ENCODE measurements at regions not wholly inside any gene's neighbourhood (a gene's known extent, or its start where the extent isn't known, plus 50 kb on each side); places are given as distances from the start of the nearest gene placed in this dataset.

GRCh38 chr12:93011100-93011499 is 82.0 kb upstream of the EEA1 start:
- H3K4me3 ChIP-seq (ENCODE audit: low read length) = no peak overlapping the region
- 0 out of 2 replicates have a peak, but pooled peaks cover 4% of the 10 kb centered on the region for H3K27me3 ChIP-seq (ENCODE audit: control insufficient read depth, low read length)
- H3K4me1 ChIP-seq (ENCODE audit: control insufficient read depth, low read length) = no peaks in the 10 kb centered on the region
- H3K9me3 ChIP-seq (ENCODE audit: control insufficient read depth, insufficient read depth, low read length) = no peaks in the 10 kb centered on the region
- no peaks in the 10 kb centered on the region for H4K20me1 ChIP-seq (ENCODE audit: control insufficient read depth, insufficient read depth, low read depth, low read length)
- H3F3A ChIP-seq (ENCODE audit: control insufficient read depth, insufficient read depth) = no peaks in the 10 kb centered on the region
- H3K27ac ChIP-seq (ENCODE audit: low read depth, low read length) = no peak overlapping the region
- H3K4me2 ChIP-seq (ENCODE audit: low read length) = no peak overlapping the region
- H3K9me2 ChIP-seq (replicated peaks; ENCODE audit: control insufficient read depth, low read length) = no peaks in the 10 kb centered on the region
- no peaks in the 10 kb centered on the region for H3K79me2 ChIP-seq (ENCODE audit: control insufficient read depth, low read length)
- TF ChIP-seq CTCF (IDR thresholded peaks at IDR 0.05; ENCODE audit: low read depth, low read length, poor library complexity, severe bottlenecking) = no peak
- H3K36me3 ChIP-seq (ENCODE audit: control insufficient read depth, low read length) = no peaks in the 10 kb centered on the region

- TF ChIP-seq CTCF (IDR thresholded peaks at IDR 0.05; ENCODE audit: low read depth, low read length, poor library complexity, severe bottlenecking) (no peak), EZH2phosphoT487 (IDR thresholded peaks at IDR 0.05; ENCODE audit: borderline replicate concordance, low read length) (no peak)
- Histone ChIP-seq H4K20me1 (ENCODE audit: control insufficient read depth, insufficient read depth, low read depth, low read length) (no peaks in the 10 kb centered on the region), H3K9me2 (replicated peaks; ENCODE audit: control insufficient read depth, low read length) (no peaks in the 10 kb centered on the region), H3K9me3 (ENCODE audit: control insufficient read depth, insufficient read depth, low read length) (no peaks in the 10 kb centered on the region), H3K4me3 (ENCODE audit: low read length) (no peak overlapping the region), H3K79me2 (ENCODE audit: control insufficient read depth, low read length) (no peaks in the 10 kb centered on the region), H3K27me3 (ENCODE audit: control insufficient read depth, low read length) (no peaks in the 10 kb centered on the region), H3K36me3 (ENCODE audit: control insufficient read depth, low read length) (no peaks in the 10 kb centered on the region), H3F3A (ENCODE audit: control insufficient read depth, insufficient read depth) (no peaks in the 10 kb centered on the region), H3K4me2 (ENCODE audit: low read length) (no peak overlapping the region), H3K4me1 (ENCODE audit: control insufficient read depth, low read length) (no peaks in the 10 kb centered on the region), H3K27ac (ENCODE audit: low read depth, low read length) (no peak overlapping the region)
These were observed 87.0 kb upstream of the EEA1 start for GRCh38 chr12:93015871-93016751.

GRCh38 chr12:93016752-93017350 is 87.8 kb upstream of the EEA1 start:
- TF ChIP-seq CTCF (IDR thresholded peaks at IDR 0.05; ENCODE audit: low read depth, low read length, poor library complexity, severe bottlenecking) (no peak), EZH2phosphoT487 (IDR thresholded peaks at IDR 0.05; ENCODE audit: borderline replicate concordance, low read length) (no peak)
- Histone ChIP-seq H3K79me2 (ENCODE audit: control insufficient read depth, low read length) (no peaks in the 10 kb centered on the region), H3K36me3 (ENCODE audit: control insufficient read depth, low read length) (no peaks in the 10 kb centered on the region), H3K4me2 (ENCODE audit: low read length) (no peak overlapping the region), H3K9me3 (ENCODE audit: control insufficient read depth, insufficient read depth, low read length) (no peaks in the 10 kb centered on the region), H4K20me1 (ENCODE audit: control insufficient read depth, insufficient read depth, low read depth, low read length) (no peaks in the 10 kb centered on the region), H3K27ac (ENCODE audit: low read depth, low read length) (no peak overlapping the region), H3K27me3 (ENCODE audit: control insufficient read depth, low read length) (no peaks in the 10 kb centered on the region), H3F3A (ENCODE audit: control insufficient read depth, insufficient read depth) (no peaks in the 10 kb centered on the region), H3K4me3 (ENCODE audit: low read length) (no peak overlapping the region), H3K4me1 (ENCODE audit: control insufficient read depth, low read length) (no peaks in the 10 kb centered on the region), H3K9me2 (replicated peaks; ENCODE audit: control insufficient read depth, low read length) (no peaks in the 10 kb centered on the region)

Measured in DOHH2 (cell line).